ENCODE measurements at regions not wholly inside any gene's neighbourhood (a gene's known extent, or its start where the extent isn't known, plus 50 kb on each side); places are given as distances from the start of the nearest gene placed in this dataset.

DNA sequence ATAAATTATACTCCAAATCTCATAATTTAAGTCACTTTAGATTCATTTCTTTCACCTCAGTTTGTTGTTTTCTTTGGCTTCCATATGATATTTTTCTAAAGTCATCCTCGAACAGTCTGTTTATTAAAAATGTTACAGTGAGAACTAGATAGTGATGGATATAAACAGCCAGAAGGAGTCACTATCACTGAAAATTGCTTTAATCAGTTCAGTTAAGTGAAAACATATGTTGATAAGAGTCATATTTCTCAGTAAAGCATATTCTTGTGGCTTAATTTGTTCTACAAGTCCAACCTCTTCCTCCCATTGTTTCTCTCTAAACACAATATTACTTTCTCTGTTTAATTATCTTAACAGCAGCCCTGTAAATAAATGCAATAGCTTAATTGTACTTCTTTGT lies 427.5 kb upstream of the ALCAM start:
- TF ChIP-seq CEBPB (IDR thresholded peaks at IDR 0.05; ENCODE audit: low read depth, low read length): no peak
- TF ChIP-seq JUN (IDR thresholded peaks at IDR 0.05; ENCODE audit: low read depth, low read length): no peak
- no peak for TF ChIP-seq CTCF (IDR thresholded peaks at IDR 0.05; ENCODE audit: control extremely low read depth in 1 of 3, insufficient read depth in 1 of 3, low read depth in 1 of 3, low read length in 3 of 3)
- TF ChIP-seq POLR2A (IDR thresholded peaks at IDR 0.05; ENCODE audit: control extremely low read depth in 1 of 2, low read depth in 2 of 2, low read length in 2 of 2): no peak
- no peak for TF ChIP-seq SP1 (IDR thresholded peaks at IDR 0.05; ENCODE audit: low read depth, low read length)
- TF ChIP-seq RAD21 (IDR thresholded peaks at IDR 0.05 in 1 of 2, conservative IDR thresholded peaks at IDR 0.05 in 1 of 2; ENCODE audit: low read depth in 2 of 2, low read length in 2 of 2): no peak
- TF ChIP-seq EZH2 (IDR thresholded peaks at IDR 0.05; ENCODE audit: low read depth, low read length, severe bottlenecking): no peak
- TF ChIP-seq HDAC2 (IDR thresholded peaks at IDR 0.05; ENCODE audit: borderline replicate concordance in 1 of 2, low read depth in 2 of 2, low read length in 2 of 2): no peak
- no peak for TF ChIP-seq EGR1 (IDR thresholded peaks at IDR 0.05; ENCODE audit: borderline replicate concordance, low read depth, low read length)
- TF ChIP-seq ATF3 (IDR thresholded peaks at IDR 0.05; ENCODE audit: insufficient read depth, low read depth, low read length): no peak
- TF ChIP-seq POLR2AphosphoS5 (IDR thresholded peaks at IDR 0.05; ENCODE audit: low read depth, low read length): no peak
- TF ChIP-seq TAF7 (optimal IDR thresholded peaks at IDR 0.05; ENCODE audit: borderline replicate concordance, low read depth, low read length): no peak
- no peak for TF ChIP-seq GABPA (IDR thresholded peaks at IDR 0.05; ENCODE audit: borderline replicate concordance, insufficient read depth, low read length)
- TF ChIP-seq EP300 (IDR thresholded peaks at IDR 0.05; ENCODE audit: borderline replicate concordance in 1 of 2, low read depth in 2 of 2, low read length in 2 of 2): no peak
